ENCODE measurements at regions not wholly inside any gene's neighbourhood (a gene's known extent, or its start where the extent isn't known, plus 50 kb on each side); places are given as distances from the start of the nearest gene placed in this dataset.

GRCh38 chr5:67402526-67402925 is 205.9 kb upstream of the CD180 start:
- TF ChIP-seq POLR2AphosphoS5 (IDR thresholded peaks at IDR 0.05) (no peak), EP300 (IDR thresholded peaks at IDR 0.05; ENCODE audit: low read depth) (no peak), POLR2A (IDR thresholded peaks at IDR 0.05) (no peak), CTCF (IDR thresholded peaks at IDR 0.05) (no peak)
